Mammary epithelial cell (primary cell): ENCODE measurements at regions not wholly inside any gene's neighbourhood (a gene's known extent, or its start where the extent isn't known, plus 50 kb on each side); places are given as distances from the start of the nearest gene placed in this dataset.

Experiments used
- EZH2 ChIP-seq: IDR thresholded peaks from 2 replicates; pipeline ENCODE4 v1.6.1; 2012; ENCODE audit warnings: low read length, inconsistent platforms, borderline replicate concordance
- TF ChIP-seq, protein P1 (sequence below), 2 donors: IDR thresholded peaks in 1 of 2; conservative IDR thresholded peaks in 1 of 2; 2 replicates each; pipeline ENCODE4 v1.5.1; 2011 to 2012; ENCODE audit warnings: inconsistent platforms in 2 of 2, low read length in 2 of 2, mild to moderate bottlenecking in 2 of 2, control low read depth in 1 of 2, low read depth in 1 of 2; ENCODE audit not compliant: insufficient read depth in 1 of 2; ENCODE audit errors: extremely low read depth in 1 of 2

DNA sequence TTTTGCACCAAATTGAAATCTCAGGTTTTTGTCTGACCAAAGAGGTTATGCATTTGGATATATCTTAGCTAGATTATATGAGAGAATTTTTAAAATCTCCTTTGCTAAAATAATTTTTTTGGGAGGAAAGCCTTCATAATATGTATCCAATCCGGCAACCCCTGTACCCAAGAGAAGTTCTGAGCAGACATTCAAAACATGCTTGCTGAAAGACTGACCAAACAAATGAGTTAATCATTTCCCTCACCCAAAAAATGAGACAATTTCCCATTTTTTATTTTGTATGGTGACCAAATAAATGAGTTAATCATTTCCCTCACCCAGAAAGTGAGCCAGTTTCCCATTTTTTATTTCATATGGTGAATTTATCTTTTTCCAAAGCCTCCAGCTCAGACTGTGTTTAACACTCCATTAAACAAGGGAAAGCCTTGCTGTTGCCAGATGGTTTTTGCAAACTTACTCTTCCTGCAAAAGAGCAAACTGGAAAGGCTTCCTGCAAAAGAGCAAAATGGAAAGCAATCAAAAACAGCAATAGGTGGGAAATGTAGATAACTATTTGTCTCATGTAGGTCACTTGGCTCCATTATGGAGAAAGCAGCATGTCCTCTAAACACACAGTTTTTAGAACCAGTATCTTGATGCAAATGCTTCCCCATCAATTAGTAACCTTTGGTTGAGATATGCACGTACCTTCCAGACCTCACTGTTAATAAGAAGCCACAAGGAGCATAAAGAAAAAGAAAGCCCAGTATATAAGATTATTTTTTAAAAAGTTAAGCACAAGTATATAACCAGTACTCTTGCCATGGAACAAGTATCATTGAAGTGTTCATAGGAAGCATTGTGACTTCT lies 78.4 kb upstream of the OSTN start:
- TF ChIP-seq, protein P1, sequence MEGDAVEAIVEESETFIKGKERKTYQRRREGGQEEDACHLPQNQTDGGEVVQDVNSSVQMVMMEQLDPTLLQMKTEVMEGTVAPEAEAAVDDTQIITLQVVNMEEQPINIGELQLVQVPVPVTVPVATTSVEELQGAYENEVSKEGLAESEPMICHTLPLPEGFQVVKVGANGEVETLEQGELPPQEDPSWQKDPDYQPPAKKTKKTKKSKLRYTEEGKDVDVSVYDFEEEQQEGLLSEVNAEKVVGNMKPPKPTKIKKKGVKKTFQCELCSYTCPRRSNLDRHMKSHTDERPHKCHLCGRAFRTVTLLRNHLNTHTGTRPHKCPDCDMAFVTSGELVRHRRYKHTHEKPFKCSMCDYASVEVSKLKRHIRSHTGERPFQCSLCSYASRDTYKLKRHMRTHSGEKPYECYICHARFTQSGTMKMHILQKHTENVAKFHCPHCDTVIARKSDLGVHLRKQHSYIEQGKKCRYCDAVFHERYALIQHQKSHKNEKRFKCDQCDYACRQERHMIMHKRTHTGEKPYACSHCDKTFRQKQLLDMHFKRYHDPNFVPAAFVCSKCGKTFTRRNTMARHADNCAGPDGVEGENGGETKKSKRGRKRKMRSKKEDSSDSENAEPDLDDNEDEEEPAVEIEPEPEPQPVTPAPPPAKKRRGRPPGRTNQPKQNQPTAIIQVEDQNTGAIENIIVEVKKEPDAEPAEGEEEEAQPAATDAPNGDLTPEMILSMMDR (conservative IDR thresholded peaks at IDR 0.05 in 1 of 2, IDR thresholded peaks at IDR 0.05 in 1 of 2; ENCODE audit: extremely low read depth in 1 of 2, insufficient read depth in 1 of 2, low read depth in 1 of 2, low read length in 2 of 2): no peak
- no peak for TF ChIP-seq EZH2
